Activated CD8-positive, alpha-beta memory T cell treated with anti-CD3 and anti-CD28 coated beads, Interleukin-2, amount 50 U/mL, for 24 hours (primary cell): ENCODE measurements at regions not wholly inside any gene's neighbourhood (a gene's known extent, or its start where the extent isn't known, plus 50 kb on each side); places are given as distances from the start of the nearest gene placed in this dataset.
"Not testable (repeated sequence)": the region's sequence is repeated elsewhere in the genome, so short reads cannot be mapped to it uniquely, and the experiment has no call there.

Experiments used
- DNase-seq: peaks from one replicate; pipeline ENCODE4 v3.0.0-alpha.2; 2020; ENCODE audit errors: extremely low read depth

DNA sequence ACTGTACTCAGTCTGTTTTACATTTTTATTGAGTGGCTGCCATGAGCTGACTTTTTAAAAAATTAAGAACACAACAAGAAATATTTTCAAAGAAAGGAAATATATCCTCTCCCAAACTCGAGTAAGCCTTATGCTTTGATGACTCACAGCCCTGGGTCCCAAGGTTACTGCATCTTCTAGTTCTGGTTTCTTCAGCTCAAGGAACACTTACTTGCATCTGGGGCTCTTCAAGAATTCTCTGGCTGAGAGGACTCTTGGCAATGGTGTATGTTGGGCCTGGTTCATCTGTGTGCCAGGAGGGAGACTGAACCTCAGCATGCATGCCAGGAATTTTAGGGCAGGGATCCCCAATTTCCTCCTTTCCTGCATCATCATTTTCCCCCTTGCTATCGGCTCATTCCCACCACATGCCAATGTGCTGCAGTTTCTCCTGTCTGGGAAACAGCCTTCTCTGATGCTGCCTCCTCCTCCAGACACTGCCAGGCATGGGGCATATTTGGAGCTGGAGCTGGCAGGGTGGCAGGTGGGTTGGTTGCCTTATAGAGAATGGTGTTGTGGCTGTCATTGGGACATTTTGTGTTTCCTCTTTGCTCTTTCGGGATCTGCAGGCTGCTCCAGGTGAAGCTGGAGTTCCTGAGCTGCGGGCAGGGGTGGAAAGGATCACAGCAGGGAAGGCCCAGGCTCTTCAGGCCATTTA, 192.2 kb upstream of the HS6ST1 start:
- DNase-seq: no peak

DNA sequence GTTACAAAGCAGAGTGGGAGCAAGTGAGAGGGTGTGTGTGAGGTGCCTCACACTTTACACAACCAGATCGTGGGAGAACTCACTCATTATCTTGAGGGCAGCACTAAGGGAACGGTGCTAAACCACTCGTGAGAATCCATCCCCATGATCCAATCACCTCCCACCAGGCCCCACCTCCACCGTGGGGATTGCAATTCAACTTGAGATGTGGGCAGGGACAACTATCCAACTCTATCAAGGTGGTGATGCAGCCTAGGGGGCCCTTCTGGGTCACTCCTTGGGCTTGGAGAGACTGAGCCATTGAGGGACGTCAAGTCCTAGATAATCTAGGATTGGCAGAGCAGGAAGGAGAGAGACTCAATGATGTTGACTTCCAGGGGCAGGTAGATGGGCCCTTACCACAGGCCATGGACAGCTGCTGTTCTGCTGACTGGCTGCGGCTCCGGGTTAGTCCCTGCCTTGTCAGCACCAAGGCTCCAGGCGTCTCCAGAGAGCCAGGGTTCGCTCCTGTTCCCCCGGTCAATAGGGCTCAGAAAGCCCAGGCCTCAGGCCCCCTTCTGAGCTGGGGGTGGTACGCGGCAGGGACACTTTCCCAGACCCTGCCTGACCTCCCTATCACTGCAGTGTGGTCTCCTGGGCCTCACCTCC, 193.2 kb upstream of the HS6ST1 start:
- no peak for DNase-seq

DNA sequence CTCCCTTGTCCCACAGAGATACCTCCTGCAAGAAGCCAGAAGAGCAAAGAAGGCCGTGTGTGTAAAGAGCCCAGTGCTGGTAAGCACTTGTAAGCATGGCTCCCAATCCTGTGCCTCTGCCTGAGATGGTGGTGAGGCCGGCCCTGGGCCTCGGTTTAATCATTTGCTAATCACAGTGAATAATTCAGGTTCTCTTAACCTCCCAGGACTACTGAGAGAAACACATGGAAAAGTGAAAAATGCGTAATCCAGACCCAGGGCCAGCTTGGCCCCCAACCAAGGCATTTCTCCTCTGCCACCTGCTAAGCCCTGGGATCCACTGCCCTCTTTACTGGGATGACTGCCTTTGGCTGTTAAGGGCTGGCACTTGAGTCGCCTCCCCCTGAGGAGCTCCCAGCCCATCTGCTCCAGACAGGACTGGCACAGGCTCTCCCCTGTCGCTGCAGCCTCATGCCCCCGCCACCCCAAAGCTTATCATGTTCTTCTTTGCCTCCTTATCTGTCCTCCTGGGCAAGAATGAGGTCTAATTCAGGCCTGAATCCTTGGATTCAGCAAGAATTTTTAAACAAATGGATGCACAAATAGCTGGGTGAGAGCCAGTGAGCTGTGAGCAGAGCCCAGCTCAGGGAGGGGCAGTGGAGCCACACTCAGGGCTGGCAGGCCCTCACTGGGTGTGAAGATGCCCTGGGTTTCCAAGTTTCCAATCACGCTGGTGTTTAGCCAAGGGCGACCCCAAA, 193.9 kb upstream of the HS6ST1 start:
- DNase-seq: no peak

DNA sequence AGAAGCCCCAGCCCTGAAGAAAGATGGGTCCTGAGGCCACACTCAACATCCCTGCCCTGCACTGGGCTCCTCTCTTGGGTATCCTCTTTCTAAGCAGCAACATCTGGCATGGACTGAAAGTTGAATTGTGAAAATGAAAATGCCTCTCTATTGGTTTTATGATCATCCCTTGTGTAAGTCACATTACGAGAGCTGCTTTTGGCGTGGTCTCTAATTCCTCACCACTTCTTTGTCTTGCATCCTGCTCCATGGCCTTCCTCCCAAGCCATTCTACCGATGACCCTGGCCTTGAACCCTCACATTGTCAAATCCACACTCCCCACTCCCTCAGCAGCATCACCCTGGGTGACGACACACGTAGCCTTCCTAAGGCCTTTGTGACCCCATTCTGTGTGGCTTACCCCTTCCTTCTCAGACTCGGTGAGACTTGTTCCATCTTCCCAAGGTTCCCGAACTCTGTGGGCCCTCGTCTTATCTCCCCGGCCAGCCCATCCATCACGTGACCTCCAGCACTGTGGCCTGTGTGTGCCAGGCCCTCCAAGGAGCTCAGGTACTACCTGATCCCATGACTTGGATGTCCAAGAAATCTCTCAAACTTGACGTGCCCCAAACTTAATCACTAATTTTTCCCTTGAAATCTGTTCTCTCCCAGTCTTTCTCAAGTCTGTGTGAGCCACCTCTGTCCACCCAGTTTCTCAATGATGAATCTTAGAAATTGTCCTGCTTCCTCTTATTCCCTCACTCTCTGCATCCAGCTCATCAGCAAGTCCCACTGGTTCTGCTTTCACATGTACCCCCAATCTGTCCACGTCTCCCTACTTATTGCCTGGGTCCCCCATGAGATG, 194.7 kb upstream of the HS6ST1 start:
- no peak for DNase-seq

DNA sequence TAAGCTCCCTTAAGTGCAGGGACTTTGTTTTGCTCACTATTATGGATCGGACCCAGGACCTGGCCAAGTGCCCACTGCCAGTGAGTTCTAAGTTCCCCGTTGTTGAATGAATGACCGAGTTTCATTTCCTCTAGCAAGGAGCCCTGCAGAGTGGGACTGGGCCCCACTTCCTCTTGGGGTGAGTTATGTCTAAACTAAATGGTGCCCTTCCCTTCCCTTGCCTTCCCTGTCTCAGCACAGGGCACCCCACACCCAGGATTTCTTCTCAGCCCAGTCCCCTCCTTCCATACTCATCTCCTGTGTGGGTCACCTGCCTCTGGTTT, 195.3 kb upstream of the HS6ST1 start:
- no peak for DNase-seq

DNA sequence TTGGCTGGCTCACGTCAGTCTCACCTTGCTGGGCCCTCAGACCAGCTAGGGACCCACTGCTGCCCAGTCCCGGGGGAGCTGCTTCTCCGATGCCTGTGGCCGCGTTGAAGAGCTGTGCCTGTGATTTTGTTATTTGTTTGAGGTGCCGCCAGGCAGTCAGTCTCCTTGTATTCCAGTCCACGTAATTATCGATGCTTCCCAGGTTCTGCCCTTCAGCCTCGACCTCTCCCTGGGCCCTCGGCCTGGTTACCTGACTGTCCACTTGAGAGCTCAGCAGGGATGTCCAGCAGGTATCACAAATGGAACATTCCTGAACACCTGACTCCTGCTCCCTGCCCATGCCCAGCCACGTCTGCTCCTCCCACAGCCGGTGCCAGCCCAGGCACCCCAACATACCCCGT, 195.9 kb upstream of the HS6ST1 start:
- no peak for DNase-seq

DNA sequence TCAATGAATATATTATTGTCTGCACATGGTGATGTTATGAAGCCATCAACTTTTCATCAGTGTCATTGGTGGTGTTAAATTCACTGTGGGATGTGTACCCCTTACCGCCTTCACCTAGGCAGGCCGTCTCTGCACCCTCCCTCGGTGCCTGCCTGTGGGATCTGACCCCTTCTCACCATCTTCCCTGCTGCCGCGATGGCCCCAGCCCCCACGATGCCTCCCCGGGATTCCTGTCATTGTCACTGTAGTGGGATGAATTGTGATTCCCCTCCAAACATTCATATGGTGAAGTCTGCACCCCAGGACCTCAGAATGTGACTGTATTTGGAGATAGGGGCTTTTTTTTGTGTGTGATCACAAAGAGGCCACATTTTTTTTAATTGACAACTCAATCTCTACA, 198.3 kb upstream of the HS6ST1 start:
- DNase-seq: no peak

DNA sequence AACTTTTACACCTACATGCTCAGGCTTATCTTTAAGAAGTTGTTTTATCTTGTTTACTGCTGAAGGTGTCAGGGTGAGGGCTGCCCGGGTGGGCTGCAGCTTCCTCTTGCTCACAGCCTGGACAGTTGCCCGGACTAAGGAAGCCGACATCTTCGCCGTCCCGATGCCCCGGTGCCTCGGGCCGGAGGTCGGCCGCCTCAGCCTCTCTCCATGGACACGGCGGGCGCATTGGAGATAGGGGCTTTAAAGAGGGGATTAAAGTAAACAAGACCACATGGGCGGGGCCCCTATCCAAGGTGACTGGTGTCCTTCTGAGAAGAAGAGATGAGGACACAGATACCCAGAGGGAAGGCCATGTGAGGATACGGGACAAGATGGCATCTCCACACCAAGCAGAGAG, 200.4 kb upstream of the HS6ST1 start:
- not testable (repeated sequence) for DNase-seq

DNA sequence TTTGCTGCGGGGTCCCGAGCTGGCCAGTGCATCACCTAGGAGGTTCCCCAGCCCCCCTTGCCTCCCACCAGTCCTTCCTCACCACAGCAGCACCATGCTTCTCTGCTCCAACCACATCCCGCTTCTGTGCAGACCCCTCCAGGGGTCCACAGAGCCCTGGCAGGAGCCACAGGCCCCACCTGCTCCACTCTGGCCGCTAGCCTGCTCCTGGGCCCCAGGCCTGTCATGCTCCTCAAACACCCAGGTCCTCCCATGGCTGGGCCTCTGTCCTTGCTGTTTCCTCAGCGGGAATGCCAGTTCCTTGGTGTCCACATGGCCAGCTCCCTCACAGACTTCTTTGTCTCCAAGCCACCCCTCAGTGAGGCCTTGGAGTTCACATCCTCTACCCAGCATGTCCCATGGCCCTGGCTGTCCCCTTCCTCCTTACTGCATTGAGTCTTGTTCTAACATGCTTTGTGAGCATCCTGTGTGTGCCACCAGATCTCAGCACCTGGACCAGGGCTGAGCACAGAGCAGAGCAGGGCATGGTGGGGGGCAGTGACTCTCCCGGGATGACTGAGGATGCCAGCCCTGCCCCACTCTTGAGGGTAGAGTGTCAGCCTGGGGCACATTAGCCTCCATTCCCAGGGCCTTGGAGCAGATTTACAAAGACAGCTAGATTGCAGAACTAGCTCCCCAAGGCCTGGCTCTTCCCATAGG, 201.0 kb upstream of the HS6ST1 start:
- no peak for DNase-seq

DNA sequence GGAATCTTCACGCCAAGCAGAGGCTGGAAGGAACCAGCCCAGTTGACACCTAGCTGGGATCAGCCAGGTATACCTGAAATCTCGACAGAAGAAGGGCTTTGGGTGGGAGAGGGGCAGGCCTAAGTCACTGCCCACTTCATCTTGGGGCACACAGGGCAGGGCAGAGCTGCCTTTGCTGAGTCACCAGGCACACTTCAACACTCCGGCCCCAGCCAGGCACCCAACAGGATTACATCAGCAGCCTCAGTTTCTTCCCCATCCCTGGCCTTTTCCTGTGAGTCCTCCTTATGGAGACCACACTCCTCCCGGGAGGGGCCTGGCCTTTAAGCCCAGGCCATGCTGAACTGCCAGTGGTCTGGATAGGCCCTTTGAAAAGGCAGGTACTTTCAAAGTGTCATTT, 201.7 kb upstream of the HS6ST1 start:
- no peak for DNase-seq

DNA sequence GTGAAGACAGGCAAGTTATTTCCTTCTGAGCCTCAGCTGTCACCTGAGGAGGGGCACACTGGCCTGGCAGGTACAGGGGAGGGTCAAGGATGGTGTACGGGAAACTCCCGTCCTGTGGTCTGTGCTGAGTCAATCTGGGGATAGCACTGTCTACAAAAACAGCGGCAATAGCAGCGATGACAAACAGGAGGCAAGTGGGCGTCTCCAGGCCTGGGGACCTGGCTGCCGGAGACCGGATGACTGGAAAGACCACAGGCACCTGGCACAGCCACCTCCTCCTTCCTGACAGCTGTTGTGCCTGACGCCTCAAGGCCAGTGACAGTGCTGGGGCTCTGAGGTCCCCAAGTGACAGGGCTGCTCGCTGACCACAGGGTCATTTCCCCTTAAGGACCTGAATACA, 202.1 kb upstream of the HS6ST1 start:
- no peak for DNase-seq

DNA sequence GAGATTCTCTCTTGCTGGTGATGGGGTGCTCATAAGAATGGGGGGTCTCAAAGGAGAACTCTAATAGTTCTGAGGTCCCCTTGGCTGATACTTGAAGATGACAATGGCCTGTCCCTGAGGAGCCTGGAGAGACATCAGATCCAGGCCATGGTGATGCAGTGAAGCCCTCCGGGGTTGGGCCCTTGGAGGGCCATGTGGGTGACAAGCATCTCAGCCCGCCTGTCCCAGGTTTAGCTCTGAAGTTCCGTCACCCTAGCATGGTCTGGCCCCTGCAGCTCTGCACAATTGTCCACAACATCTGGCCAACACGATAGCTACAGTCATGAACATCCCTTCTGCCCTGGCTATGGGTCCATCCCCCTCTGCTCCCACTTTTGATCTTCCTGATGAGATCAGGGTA, 202.8 kb upstream of the HS6ST1 start:
- DNase-seq: no peak

DNA sequence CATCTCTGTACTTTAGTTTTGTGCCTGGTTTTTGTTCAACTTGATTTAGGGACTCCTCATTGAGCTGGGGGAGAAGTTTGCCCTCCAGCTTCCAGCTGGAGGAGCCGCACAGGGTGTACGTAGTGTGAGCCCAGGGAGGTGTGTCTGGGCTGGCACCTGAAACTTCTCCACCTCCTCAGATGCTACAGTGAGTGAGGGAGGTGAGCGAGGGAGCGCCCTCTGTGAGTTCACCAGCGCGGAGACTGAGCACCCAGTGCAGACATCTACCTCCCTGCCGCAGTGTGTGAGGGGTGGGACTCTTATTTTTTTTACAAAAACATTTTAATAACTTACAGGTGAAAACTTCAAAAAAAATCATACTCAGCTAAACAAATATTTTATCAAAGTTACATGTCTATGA, 204.2 kb upstream of the HS6ST1 start:
- no peak for DNase-seq

DNA sequence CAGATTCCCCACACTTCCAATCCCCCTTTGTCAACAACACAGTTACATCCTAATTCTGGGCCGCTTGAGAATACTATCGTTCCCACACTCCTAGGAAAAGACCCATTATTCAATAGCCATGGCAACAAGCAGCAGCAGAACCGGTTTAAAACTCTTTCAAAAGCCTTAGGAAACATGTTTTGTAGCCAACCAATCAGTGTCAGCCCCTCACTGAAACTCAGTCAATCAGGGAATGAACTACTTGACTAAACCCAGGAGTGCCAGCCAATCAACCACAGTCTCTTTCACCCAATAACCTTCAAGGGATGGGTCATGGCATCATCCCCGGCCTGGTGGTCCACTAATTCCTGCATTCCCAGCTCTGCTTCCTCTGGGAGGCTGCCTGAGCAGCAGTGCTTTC, 204.8 kb upstream of the HS6ST1 start:
- no peak for DNase-seq

DNA sequence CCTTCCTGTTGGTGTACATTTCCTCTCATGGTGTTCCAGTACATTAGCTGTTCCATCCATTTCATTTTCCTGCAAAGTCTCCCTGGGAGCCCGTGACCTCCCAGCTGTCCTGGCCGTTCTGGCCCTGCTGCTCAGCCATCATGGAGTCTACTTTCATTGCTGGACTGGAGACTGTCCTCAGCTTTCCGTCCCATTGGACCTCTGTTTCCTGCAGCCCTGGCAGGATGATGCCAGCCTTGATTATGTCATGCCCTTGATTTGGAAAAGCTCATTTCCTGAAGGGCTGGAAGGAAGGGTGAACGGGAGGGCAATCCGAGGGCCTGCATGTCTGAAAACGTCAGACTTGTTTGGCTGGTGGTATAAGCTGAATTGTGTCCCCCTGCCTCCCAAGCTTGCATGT, 205.5 kb upstream of the HS6ST1 start:
- no peak for DNase-seq

DNA sequence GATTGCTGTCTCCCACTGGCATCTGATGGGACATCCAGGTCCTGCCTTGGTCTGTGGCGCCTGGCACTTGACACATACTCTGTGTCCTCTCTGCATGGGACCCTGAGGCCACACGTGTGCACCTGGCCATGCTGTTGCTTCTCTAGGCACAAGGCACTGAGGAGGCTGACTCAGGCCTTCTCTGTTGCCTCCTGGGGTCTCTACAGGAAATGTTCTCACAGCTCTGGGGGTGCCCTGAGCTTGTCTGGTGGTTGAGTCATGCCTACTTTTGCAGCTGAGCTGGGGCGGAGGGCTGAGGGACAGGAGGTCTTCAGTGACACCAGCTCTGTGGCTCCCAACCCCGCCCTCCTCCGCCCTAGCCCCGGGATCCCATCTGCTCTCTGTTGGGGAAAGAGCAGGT, 207.0 kb upstream of the HS6ST1 start:
- DNase-seq: no peak

DNA sequence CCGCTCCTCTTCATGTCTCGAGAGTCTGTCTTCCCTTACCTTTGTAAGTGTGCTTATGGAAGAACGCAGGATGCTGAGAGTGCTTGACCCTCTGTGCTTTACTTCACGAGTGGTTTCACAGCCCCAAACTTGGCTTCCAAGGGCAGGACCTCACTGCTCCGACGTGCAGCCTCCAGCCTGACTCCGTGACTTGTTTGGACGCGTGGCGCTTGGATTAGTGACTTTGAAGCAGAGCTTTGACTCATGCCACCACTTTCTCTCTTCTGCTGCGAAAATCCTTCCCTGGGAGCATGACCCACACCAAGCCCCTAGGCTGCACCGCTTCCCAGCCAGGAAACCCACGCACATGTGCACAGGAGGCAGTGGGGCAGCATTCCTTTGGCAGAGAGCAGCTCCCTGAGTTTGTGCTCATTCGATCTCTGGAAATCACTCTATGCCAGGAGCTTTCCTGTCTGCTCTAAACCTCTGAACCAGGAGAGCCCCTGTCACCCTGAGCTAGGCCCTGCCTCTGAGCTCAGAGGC, 207.8 kb upstream of the HS6ST1 start:
- DNase-seq: no peak

DNA sequence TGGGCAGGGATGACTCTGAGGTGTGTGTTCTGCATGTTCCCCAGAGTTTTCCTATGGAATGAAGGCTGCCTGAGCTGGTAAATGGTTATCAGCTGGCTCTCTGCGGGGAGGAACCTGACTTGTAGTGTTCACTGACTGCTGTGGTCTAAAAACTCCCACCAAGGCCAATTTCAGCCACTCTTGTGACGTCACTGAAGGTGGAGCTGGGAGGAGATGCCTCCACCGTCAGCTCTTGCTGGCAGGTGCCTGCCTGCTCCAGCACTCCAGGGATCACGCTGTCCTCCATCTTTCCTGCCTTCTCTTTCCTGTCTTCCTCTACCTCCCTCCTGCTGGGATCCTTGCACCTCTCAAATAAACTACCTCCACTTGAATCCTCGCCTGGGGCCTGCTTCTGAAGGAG, 209.5 kb upstream of the HS6ST1 start:
- DNase-seq: no peak

DNA sequence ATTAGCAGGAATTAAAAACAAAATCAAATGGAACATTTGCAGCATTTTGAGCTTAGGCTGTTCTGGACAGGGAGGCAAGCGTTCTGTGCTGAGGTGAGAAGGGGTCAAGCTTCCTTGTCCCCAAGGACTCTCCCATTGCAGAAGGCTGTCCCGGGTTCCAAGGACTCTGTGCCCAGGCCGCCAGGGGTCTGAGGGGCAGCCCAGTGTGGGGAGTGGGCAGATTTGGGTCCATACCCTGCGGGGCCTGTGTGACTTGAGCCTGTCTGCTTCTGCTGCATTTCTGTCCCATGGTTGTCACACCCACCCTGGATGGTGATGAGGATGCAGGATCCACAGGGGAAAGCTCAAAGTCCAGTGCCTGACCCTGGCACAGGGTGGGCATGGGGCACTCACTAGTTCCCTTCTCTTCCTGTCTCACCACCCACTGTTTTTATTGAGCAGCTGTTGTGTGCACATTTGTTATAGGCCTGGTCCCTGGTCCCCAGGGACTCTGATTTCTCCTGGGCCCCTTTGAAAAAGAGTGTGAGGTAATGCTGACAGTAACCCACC, 211.4 kb upstream of the HS6ST1 start:
- DNase-seq: no peak

DNA sequence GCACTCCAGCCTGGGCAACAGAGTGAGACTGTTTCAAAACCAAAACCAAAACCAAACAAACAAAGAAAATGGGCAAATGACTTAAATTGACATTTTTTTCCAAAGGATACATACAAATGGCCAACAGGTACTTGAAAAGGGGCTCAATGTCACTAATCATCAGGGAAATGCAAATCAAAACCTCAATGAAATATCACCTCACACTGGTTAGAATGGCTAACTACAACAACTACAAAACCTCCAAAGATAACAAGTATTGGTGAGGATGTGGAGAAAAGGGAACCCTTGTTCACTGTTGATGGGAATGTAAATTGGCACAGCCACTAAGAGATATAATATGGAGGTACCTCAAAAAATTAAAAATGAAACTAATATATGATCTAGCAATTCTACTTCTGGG, 213.2 kb upstream of the HS6ST1 start:
- no peak for DNase-seq

DNA sequence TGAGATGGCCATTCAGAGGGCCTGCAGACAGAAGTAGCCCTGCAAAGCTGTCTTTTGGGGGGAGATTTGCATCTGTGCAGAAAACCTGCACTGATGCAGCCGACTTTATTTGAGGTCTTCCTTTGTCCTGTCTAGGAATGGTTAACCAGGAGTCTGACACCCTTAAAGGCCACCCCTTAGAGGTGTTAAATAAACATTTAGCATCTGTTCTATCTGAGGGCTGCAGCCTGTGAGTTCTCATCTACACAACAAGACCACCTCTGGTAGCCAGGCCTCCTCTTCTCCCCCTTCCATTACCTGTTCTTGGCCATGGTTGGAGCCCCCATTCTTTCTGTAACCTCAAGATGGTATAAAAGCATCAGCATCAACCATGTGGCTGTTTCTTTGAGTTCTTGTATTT, 214.4 kb upstream of the HS6ST1 start:
- no peak for DNase-seq
